ENCODE measurements at regions not wholly inside any gene's neighbourhood (a gene's known extent, or its start where the extent isn't known, plus 50 kb on each side); places are given as distances from the start of the nearest gene placed in this dataset.

DNA sequence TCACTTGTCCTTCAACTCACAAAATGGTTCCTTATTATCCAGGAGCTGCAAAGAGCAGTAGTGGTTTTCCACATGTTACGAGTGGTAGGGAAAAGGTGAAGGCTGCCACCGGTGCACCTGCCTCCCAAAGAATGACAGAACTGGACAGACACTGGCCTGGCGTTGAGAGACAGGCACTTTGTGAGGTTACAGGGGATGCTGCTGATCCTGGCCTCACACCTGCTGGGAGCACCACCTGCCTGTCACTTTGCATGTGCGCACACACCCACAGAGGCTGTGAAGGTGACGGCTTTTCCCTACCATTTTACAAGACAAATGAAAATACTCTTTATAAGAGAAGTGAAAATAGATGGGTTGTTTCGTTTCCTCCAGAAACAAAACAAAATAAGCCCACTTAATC, 175.3 kb upstream of the B3GAT1 start:
- no peak for DNase-seq
- TF ChIP-seq POLR2A (IDR thresholded peaks at IDR 0.05; ENCODE audit: low read length), result no peak
- no peak for TF ChIP-seq GATA1 (IDR thresholded peaks at IDR 0.05; ENCODE audit: low read depth, low read length)

DNA sequence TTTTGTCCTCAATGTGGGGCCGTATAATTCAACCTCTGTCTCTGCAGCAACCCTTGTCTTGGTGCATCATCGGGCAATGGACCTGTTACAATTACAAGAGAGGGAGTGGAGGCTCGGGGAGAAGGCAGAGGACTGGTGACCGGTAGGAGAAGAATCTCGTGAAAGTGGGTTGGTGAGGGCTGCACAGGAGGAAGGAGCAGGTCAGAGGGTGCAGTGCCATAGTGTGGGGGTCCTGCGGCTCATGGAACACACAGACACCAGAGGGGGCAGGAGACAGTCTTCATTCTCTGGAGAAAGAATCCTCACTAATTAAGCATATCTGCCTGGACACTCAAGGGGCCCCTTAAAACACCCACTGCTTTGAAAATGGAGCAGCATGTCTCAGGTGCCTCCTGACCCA, 174.7 kb upstream of the B3GAT1 start:
- DNase-seq, result no peak
- TF ChIP-seq POLR2A (IDR thresholded peaks at IDR 0.05; ENCODE audit: low read length) (no peak), GATA1 (IDR thresholded peaks at IDR 0.05; ENCODE audit: low read depth, low read length) (no peak)

DNA sequence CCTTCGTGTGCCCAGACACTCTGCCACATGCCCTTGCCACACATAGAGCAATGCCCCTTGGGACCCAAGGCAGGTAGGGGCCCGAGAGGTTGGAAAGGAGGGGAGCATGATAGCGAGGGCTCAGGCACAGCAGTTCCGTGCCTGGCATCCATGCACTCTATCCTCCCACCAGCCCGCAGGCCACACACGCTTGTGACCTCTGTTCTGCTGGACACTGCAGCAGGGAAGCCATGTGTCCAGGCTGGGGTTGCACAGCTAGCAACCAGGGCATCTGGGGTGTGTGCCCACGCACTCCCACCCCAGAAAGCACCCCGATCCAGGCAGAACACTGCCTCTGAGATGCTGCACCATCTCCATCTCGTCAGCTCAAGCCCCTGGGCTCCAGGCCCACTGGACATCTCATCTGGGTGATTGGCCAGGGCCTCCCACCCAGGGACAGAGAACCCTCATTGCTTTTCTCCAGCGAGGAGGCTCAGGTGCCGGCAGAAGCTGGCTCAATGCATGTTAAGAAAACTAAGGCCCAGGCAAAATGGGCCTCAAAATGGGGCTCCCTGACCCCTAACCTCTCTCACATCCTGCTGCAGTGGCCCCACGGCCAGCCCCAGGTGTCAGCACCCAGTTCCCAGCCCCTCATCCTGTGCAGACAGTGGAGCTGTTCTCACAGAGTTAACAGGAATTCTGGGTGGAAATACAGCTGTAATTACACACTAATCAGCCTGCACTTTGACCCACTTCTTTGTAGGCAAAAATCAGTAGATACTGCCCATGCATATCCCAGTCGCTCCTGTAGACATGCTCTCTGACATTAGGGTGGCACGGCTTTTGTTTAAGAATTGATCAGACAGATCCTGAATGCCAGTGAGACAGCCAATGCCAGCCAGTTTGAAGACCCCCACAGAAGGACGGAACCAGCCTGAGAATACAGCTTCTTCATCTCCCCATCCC, 173.9 kb upstream of the B3GAT1 start:
- DNase-seq, result no peak
- TF ChIP-seq POLR2A (IDR thresholded peaks at IDR 0.05; ENCODE audit: low read length) (no peak), GATA1 (IDR thresholded peaks at IDR 0.05; ENCODE audit: low read depth, low read length) (no peak)

DNA sequence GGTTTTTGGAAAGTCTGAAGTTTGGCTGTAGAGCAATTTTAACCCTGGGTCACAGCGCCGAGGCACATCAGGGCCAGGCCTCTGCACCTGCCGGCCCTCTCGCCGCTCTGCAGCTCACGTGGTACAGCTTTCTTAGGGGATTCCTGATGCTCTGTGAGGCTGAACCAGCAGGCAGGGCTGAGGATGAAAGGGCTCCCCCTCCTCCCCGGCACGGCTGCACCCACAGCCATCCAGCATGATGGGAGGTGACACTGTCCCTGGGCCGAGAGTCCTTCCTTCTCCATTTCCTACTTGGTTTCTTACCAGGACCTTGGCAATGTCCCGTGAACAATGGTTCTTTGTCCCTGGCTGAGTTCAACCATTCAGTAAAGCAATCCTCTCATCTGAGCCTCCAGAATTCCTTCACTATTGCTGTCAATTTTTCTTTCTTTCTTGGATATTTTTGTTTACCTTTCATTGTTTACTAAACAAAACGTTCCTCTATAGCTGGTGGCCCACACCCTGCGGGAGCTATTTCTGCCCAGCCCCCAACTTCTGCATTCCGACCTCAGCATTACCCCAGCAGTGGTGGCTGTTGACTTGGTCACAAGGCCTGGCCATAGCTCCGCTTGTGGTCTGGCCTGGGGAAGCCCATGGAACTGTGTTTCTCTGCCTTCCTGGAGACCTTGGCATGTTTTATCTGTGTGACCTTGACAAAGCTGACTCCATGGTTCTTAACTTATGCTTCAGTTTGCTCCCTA, 172.8 kb upstream of the B3GAT1 start:
- no peak for DNase-seq
- TF ChIP-seq POLR2A (IDR thresholded peaks at IDR 0.05; ENCODE audit: low read length) (no peak), GATA1 (IDR thresholded peaks at IDR 0.05; ENCODE audit: low read depth, low read length) (no peak)

- no peak for DNase-seq
- TF ChIP-seq POLR2A (IDR thresholded peaks at IDR 0.05; ENCODE audit: low read length) (no peak), GATA1 (IDR thresholded peaks at IDR 0.05; ENCODE audit: low read depth, low read length) (no peak)
Observed at GRCh38 chr11:134584001-134584561, 172.0 kb upstream of the B3GAT1 start.

DNA sequence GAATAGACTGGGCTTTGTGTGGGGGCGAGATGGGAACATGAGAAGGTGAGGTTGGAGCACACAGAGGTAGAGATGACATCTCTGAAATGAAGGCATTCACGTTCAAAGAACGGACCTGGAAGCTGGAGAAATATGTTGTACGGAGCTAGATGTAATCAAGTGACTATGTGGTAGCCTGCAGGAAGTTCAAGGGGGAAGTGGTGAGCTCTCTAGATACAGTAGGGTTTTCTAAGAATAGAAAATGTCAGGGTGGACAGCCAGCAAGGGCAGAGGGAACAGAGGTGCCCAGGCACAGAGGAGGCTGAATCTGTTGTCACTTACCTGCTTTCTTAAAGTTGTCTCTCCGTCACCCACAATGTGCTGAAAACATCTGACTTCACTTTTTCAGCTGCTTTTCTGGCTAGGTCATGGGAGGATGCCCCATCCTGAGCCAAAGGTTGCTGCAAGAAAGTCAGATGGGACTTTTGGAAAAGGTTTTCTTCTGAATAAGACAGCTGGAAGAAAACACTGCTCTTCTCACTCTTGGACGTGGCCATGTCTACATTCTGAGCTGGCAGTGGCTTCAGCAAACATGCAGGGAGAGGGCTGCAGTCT, 171.5 kb upstream of the B3GAT1 start:
- TF ChIP-seq POLR2A (IDR thresholded peaks at IDR 0.05; ENCODE audit: low read length) (no peak), GATA1 (IDR thresholded peaks at IDR 0.05; ENCODE audit: low read depth, low read length) (no peak)
- no peak for DNase-seq

- TF ChIP-seq POLR2A (IDR thresholded peaks at IDR 0.05; ENCODE audit: low read length), result no peak
- no peak for TF ChIP-seq GATA1 (IDR thresholded peaks at IDR 0.05; ENCODE audit: low read depth, low read length)
- no peak for DNase-seq
Observed at GRCh38 chr11:134582770-134583095, 170.7 kb upstream of the B3GAT1 start.

DNA sequence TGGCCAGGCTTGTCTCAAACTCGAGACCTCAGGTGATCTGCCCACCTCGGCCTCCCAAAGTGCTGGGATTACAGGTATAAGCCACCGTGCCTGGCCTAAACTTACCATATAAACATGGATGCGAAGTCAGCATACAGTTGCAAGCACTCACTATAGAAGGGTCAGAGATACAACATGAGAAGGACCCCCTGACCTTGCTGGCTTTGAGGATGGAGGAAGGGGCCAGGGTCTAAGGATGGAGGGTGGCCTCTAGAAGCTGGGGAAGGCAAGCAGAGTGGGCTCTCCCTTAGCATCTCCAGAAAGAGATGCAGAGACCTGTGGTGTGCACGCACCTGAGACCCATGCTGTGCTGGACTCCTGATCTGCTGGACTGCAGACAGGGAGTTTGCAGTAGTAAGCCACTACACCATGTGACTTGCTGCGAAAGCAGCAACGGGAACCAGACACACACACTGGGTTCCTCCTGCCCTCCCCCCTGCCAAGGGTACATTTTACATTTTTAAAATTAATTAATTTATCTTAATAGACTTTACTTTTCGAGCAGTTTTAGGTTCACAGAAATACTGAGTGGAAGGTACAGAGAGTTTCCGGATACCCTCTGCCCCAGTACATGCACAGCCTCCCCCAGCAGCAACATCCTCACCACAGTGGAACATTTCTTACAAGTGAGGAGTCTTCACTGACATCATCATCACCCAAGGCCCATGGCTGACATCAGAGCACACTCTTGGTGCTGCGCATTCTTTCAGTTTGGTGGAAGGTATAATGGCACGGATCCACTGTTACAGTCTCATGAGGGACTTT, 170.1 kb upstream of the B3GAT1 start:
- no peak for TF ChIP-seq POLR2A (IDR thresholded peaks at IDR 0.05; ENCODE audit: low read length)
- no peak for TF ChIP-seq GATA1 (IDR thresholded peaks at IDR 0.05; ENCODE audit: low read depth, low read length)
- no peak for DNase-seq

DNA sequence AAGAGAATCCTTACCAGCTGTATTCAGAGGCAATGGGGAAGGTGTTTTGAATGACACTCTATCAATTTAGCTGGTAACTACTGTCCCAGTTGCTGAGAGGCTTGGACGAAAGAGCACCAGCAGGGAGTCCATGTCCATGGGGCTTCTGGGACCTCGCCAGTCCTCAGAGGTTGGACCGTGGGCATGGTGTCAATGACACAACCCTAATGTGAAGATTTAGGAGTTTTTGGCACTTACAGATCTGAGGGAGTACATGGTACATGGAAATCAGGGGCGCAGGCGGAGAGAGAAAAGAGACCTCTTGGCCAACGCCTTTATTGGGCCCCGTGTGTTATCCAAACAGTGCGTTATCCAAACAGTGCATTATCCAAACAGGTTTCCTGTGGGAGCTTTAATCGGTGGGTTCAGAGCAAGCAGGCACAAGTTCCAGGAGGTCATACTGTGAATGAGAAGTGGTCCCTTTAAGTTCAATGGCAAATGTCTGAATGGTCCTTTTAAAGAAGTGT, 169.1 kb upstream of the B3GAT1 start:
- TF ChIP-seq POLR2A (IDR thresholded peaks at IDR 0.05; ENCODE audit: low read length) (no peak), GATA1 (IDR thresholded peaks at IDR 0.05; ENCODE audit: low read depth, low read length) (no peak)
- DNase-seq, result no peak

- TF ChIP-seq POLR2A (IDR thresholded peaks at IDR 0.05; ENCODE audit: low read length), result no peak
- TF ChIP-seq GATA1 (IDR thresholded peaks at IDR 0.05; ENCODE audit: low read depth, low read length), result no peak
- no peak for DNase-seq
Observed at GRCh38 chr11:134580610-134580975, 168.6 kb upstream of the B3GAT1 start.

- no peak for DNase-seq
- TF ChIP-seq POLR2A (IDR thresholded peaks at IDR 0.05; ENCODE audit: low read length) (no peak), GATA1 (IDR thresholded peaks at IDR 0.05; ENCODE audit: low read depth, low read length) (no peak)
Observed at GRCh38 chr11:134579724-134580609, 167.9 kb upstream of the B3GAT1 start.
